Endothelial cell of umbilical vein (primary cell): ENCODE measurements at regions not wholly inside any gene's neighbourhood (a gene's known extent, or its start where the extent isn't known, plus 50 kb on each side); places are given as distances from the start of the nearest gene placed in this dataset.

Experiments
- BruUV-seq: library from RNA; stranded (reverse); fragments of 400-500 nt; replicated peaks from 2 replicates; lab custom pipeline; 2021; lab: Mats Ljungman, UMichigan
- CTCF ChIA-PET: fragments of 300-600, 350-600 bp; sonication (Branson Sonifier 250); formaldehyde crosslinking; loops from one replicate; lab custom pipeline; 2021; ENCODE audit warnings: antibody characterized with exemption, inconsistent platforms; lab: Charles Lee
- POLR2A ChIA-PET: fragments of 300-600, 350-600 bp; sonication (Branson Sonifier 250); formaldehyde crosslinking; loops from one replicate; lab custom pipeline; 2021; ENCODE audit warnings: antibody characterized with exemption, inconsistent platforms; lab: Charles Lee
- DNase-seq: peaks from one replicate; pipeline ENCODE4 v3.0.0-alpha.2; 2011; ENCODE audit warnings: low read depth, low spot score
- FAIRE-seq: peaks from 2 replicates; lab custom pipeline; 2011; peaks lifted over from hg19 to GRCh38; lab: Jason Lieb, UNC
- H2AFZ ChIP-seq: 2 replicates; pipeline ENCODE4 v1.6.0; 2012; ENCODE audit warnings: low read depth, low read length, control low read depth, inconsistent platforms
- H3K27ac ChIP-seq: 2 replicates; pipeline ENCODE4 v1.5.1; 2011; ENCODE audit warnings: low read depth, mild to moderate bottlenecking, control low read depth, low read length, moderate library complexity; ENCODE audit not compliant: insufficient read depth
- H3K27me3 ChIP-seq, 2 experiments: 2 replicates each; pipeline versions ENCODE4 v1.6.0 to v1.6.1; 2011; ENCODE audit warnings: low read length in 2 of 2, mixed read lengths in 1 of 2; ENCODE audit not compliant: control insufficient read depth in 2 of 2, insufficient read depth in 2 of 2
- H3K36me3 ChIP-seq, 2 experiments: 2 replicates in 1 of 2; 3 replicates in 1 of 2; pipeline ENCODE4 v1.5.1; 2011; ENCODE audit warnings: low read length in 2 of 2, mild to moderate bottlenecking in 1 of 2, moderate library complexity in 1 of 2; ENCODE audit not compliant: control insufficient read depth in 2 of 2, insufficient read depth in 2 of 2; ENCODE audit errors: extremely low read depth in 1 of 2
- H3K4me1 ChIP-seq: 3 replicates; pipeline ENCODE4 v1.5.1; 2011; ENCODE audit warnings: mild to moderate bottlenecking, low read length; ENCODE audit not compliant: control insufficient read depth, insufficient read depth; ENCODE audit errors: extremely low read depth
- H3K4me2 ChIP-seq: 2 replicates; pipeline ENCODE4 v1.6.1; 2011; ENCODE audit warnings: low read length, control low read depth, mixed read lengths; ENCODE audit not compliant: insufficient read depth
- H3K4me3 ChIP-seq, 3 experiments: fragments of 200-600 bp in 1 of 3; sonication (generic), shearing (Covaris generic) in 1 of 3; replicated peaks in 1 of 3; 2 replicates each; pipeline ENCODE4 v1.5.1; 2011 to 2016; ENCODE audit warnings: control low read depth in 3 of 3, low read length in 3 of 3, mild to moderate bottlenecking in 2 of 3, inconsistent platforms in 1 of 3, low read depth in 1 of 3, moderate library complexity in 1 of 3; ENCODE audit not compliant: insufficient read depth in 1 of 3
- H3K79me2 ChIP-seq: 2 replicates; pipeline ENCODE4 v1.6.0; 2012; ENCODE audit warnings: low read length, inconsistent platforms; ENCODE audit not compliant: control insufficient read depth, insufficient read depth
- H3K9ac ChIP-seq: replicated peaks from 2 replicates; pipeline ENCODE3; 2011; ENCODE audit warnings: low read length, control low read depth; ENCODE audit not compliant: insufficient read depth; ENCODE audit errors: extremely low read depth
- H3K9me1 ChIP-seq: replicated peaks from 3 replicates; pipeline ENCODE4 v1.6.0; 2011; ENCODE audit warnings: mild to moderate bottlenecking, low read length; ENCODE audit not compliant: control insufficient read depth, insufficient read depth; ENCODE audit errors: extremely low read depth
- H3K9me3 ChIP-seq: replicated peaks from 2 replicates; pipeline ENCODE4 v1.5.1; 2012; ENCODE audit warnings: low read length, inconsistent platforms; ENCODE audit not compliant: control insufficient read depth, insufficient read depth
- H4K20me1 ChIP-seq: replicated peaks from 2 replicates; pipeline ENCODE3; 2011; ENCODE audit warnings: mild to moderate bottlenecking, low read length; ENCODE audit not compliant: control insufficient read depth, insufficient read depth; ENCODE audit errors: extremely low read depth
- EZH2 ChIP-seq: IDR thresholded peaks from 2 replicates; pipeline ENCODE4 v1.6.1; 2012; ENCODE audit warnings: borderline replicate concordance, low read depth, mild to moderate bottlenecking, moderate library complexity, low read length, inconsistent platforms; ENCODE audit not compliant: severe bottlenecking
- FOS ChIP-seq: IDR thresholded peaks from 2 replicates; pipeline ENCODE4 v1.6.1; 2011; ENCODE audit warnings: mild to moderate bottlenecking, low read length, moderate library complexity, borderline replicate concordance; ENCODE audit not compliant: insufficient read depth
- GATA2 ChIP-seq: IDR thresholded peaks from 2 replicates; pipeline ENCODE4 v1.7.0; 2011; ENCODE audit warnings: low read depth, mild to moderate bottlenecking, moderate library complexity, mixed read lengths, low read length; ENCODE audit not compliant: insufficient read length, insufficient read depth
- JUN ChIP-seq: IDR thresholded peaks from 2 replicates; pipeline ENCODE4 v1.6.1; 2011; ENCODE audit warnings: borderline replicate concordance, low read depth; ENCODE audit not compliant: insufficient read length, insufficient read depth
- MYC ChIP-seq: IDR thresholded peaks from one replicate; pipeline ENCODE4 v1.6.1; 2011; ENCODE audit warnings: mild to moderate bottlenecking, low read depth, low read length
- POLR2A ChIP-seq: IDR thresholded peaks from 2 replicates; pipeline ENCODE4 v1.6.1; 2012; ENCODE audit warnings: low read depth, mild to moderate bottlenecking, control low read depth, low read length
- POLR2AphosphoS5 ChIP-seq: IDR thresholded peaks from 2 replicates; pipeline ENCODE4 v1.6.1; 2012; ENCODE audit warnings: low read depth, mild to moderate bottlenecking, control low read depth, low read length, moderate library complexity; ENCODE audit not compliant: insufficient read depth
- dilution Hi-C: fragments of 300-500 bp; cut with MboI; formaldehyde crosslinking; loops from one replicate; pipeline ENCODE4 v1.15.0; 2019; ENCODE audit warnings: low sequenced_read_pairs; ENCODE audit not compliant: extremely low pct_ligation_motif_present
- intact Hi-C: fragments of 100-400 bp; cut with micrococcal nuclease; formaldehyde crosslinking; loops from one replicate; pipeline ENCODE4 v1.10.0; 2022
- TF ChIP-seq, protein P1 (sequence below), 2 donors: IDR thresholded peaks; 1 replicate in 1 of 2; 2 replicates in 1 of 2; pipeline ENCODE4 v1.5.1; 2011; ENCODE audit warnings: low read length in 2 of 2, mild to moderate bottlenecking in 2 of 2, moderate library complexity in 2 of 2, control low read depth in 1 of 2, inconsistent platforms in 1 of 2, low read depth in 1 of 2; ENCODE audit not compliant: insufficient read depth in 1 of 2; ENCODE audit errors: extremely low read depth in 1 of 2
- TF ChIP-seq, protein P2 (sequence below): IDR thresholded peaks from 2 replicates; pipeline ENCODE4 v1.6.1; 2011; ENCODE audit not compliant: insufficient read depth, insufficient read length

DNA sequence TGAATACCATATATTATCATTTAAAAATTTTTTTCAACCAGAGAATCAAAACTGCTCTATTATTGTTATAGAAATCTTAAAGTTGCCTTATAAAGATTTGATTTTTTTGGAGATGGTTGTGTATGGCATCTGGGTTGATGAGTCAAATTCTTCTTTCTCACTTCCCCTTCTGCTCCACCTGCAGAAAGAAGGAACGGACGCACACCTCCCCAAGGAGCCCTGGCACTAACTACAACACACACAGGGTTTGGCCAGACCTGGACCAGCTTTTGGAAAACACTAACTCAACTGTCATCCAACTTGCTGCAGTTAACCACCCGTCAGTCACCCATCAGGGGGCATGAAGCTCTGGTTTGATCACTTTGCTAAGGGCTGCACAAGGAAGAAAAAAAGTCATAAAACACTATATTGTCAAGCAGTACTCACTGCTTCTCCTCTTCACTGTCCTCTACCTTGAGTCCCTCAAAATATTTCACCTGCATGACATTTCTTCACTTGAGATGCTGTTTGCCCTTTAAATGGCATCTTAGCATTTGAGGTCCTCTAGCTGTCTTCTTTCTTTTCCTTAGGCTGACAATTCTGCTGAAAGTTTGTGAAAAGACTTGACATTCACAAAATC, 266.7 kb upstream of the PHF14 start:
- H3K4me1 ChIP-seq, result no peaks in the 10 kb centered on the region
- intact Hi-C loops, result no loop called here
- H3K4me2 ChIP-seq, result no peak overlapping the region
- FAIRE-seq (no peak), DNase-seq (no peak)
- dilution Hi-C loops, result no loop called here
- no peak overlapping the region for H2AFZ ChIP-seq
- POLR2A ChIA-PET, result no interaction called here
- no peaks in the 10 kb centered on the region for H3K9me3 ChIP-seq
- H3K79me2 ChIP-seq, result no peaks in the 10 kb centered on the region
- BruUV-seq, result no TSS peak
- H3K4me3 ChIP-seq, result no peak overlapping the region
- no peaks in the 10 kb centered on the region for H3K9me1 ChIP-seq
- H3K27ac ChIP-seq, result no peak overlapping the region
- CTCF ChIA-PET, result no interaction called here
- H3K36me3 ChIP-seq, result no peaks in the 10 kb centered on the region
- H4K20me1 ChIP-seq, result no peaks in the 10 kb centered on the region
- no peak overlapping the region for H3K9ac ChIP-seq
- no peaks in the 10 kb centered on the region for H3K27me3 ChIP-seq
- no peak for TF ChIP-seq GATA2
- TF ChIP-seq, protein P1, sequence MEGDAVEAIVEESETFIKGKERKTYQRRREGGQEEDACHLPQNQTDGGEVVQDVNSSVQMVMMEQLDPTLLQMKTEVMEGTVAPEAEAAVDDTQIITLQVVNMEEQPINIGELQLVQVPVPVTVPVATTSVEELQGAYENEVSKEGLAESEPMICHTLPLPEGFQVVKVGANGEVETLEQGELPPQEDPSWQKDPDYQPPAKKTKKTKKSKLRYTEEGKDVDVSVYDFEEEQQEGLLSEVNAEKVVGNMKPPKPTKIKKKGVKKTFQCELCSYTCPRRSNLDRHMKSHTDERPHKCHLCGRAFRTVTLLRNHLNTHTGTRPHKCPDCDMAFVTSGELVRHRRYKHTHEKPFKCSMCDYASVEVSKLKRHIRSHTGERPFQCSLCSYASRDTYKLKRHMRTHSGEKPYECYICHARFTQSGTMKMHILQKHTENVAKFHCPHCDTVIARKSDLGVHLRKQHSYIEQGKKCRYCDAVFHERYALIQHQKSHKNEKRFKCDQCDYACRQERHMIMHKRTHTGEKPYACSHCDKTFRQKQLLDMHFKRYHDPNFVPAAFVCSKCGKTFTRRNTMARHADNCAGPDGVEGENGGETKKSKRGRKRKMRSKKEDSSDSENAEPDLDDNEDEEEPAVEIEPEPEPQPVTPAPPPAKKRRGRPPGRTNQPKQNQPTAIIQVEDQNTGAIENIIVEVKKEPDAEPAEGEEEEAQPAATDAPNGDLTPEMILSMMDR (IDR thresholded peaks at IDR 0.05; ENCODE audit: extremely low read depth in 1 of 2, insufficient read depth in 1 of 2, low read depth in 1 of 2, low read length in 2 of 2), result no peak
- TF ChIP-seq, protein P2, sequence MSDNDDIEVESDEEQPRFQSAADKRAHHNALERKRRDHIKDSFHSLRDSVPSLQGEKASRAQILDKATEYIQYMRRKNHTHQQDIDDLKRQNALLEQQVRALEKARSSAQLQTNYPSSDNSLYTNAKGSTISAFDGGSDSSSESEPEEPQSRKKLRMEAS, result no peak
- TF ChIP-seq POLR2A, result no peak
- TF ChIP-seq MYC, result no peak
- TF ChIP-seq FOS, result no peak
- TF ChIP-seq JUN, result no peak
- no peak for TF ChIP-seq EZH2
- no peak for TF ChIP-seq POLR2AphosphoS5
